ENCODE measurements at regions not wholly inside any gene's neighbourhood (a gene's known extent, or its start where the extent isn't known, plus 50 kb on each side); places are given as distances from the start of the nearest gene placed in this dataset.

DNA sequence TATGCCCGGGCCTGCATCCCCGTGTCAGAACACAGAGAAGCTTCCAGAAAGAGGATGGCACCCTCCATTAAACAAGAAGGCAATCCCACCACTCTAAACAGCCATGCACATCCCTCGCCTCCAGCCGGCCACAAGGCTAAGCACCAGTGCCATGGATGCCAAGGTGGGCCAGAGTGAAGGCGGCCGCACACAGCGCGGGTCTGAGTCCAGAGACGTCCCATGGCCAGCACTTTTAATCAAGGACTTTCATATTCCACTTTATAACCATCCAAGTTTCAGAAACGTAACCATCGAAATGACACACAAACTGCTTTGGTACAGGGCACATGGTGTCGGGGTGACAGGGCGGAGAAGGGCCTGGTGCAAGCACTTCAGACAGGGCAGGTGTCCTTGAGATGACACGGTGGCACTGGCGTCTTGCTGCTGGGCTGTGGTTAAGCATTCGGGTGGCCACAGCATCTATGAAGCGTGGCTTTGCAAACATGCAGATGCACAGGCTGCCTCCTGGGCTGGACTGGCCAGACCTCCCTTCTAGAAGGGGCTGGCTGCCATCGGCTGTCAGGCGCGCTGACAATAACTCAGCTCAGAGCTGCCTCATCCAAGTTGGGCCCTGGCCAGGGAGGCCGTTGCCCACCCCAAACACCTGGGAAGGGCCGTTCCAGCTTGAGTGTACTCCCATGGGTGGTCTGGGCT lies 117.2 kb downstream of the RFLNA start:
- no peak overlapping the region for H3K27ac ChIP-seq
- TF ChIP-seq CTCF (IDR thresholded peaks at IDR 0.05): no peak
- TF ChIP-seq ZFX (IDR thresholded peaks at IDR 0.05; ENCODE audit: borderline replicate concordance): no peak

GRCh38 chr12:124411281-124411878 lies 116.5 kb downstream of the RFLNA start:
- peak overlapping the region; percentile 86; the same call in 1 of the 2 replicates for H3K27ac ChIP-seq

GRCh38 chr12:124410354-124411175 lies 115.7 kb downstream of the RFLNA start:
- peak overlapping the region; percentile 86 for H3K27ac ChIP-seq
- no peak for TF ChIP-seq ZFX (IDR thresholded peaks at IDR 0.05; ENCODE audit: borderline replicate concordance)
- no peak for TF ChIP-seq CTCF (IDR thresholded peaks at IDR 0.05)

More at GRCh38 chr12:124411281-124411878, 116.5 kb downstream of the RFLNA start:
- TF ChIP-seq ZFX (IDR thresholded peaks at IDR 0.05; ENCODE audit: borderline replicate concordance) (no peak), CTCF (IDR thresholded peaks at IDR 0.05) (no peak)

GRCh38 chr12:124408822-124409517 lies 114.1 kb downstream of the RFLNA start:
- no peak for TF ChIP-seq CTCF (IDR thresholded peaks at IDR 0.05)
- H3K27ac ChIP-seq: peak overlapping the region; percentile 86

GRCh38 chr12:124407074-124407473 lies 112.2 kb downstream of the RFLNA start:
- H3K27ac ChIP-seq: peak overlapping the region; percentile 68
- no peak for TF ChIP-seq ZFX (IDR thresholded peaks at IDR 0.05; ENCODE audit: borderline replicate concordance)
- TF ChIP-seq CTCF (IDR thresholded peaks at IDR 0.05): peak; percentile 12; the same call in 1 of the 2 replicates

DNA sequence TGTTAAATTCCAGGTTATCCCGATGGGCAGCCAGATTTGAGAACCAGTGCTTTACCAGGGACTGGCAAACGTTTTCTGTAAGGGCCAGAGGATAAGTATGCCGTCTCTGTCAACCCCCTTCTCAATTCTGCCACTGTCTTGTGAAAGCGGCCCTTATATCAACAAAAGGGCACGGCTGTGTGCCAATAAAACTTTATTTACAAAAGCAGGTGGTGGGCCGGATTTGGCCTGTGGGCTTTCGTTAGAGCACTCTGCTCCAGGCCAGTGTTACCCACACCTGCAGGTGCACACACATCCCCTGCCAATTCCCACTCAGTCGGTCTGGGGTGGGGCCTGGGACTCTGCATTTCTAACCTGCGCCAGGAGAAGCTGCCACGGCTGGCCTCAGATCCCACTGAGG lies 111.2 kb downstream of the RFLNA start:
- H3K27ac ChIP-seq: peak overlapping the region; percentile 68
- TF ChIP-seq CTCF (IDR thresholded peaks at IDR 0.05): no peak
- TF ChIP-seq ZFX (IDR thresholded peaks at IDR 0.05; ENCODE audit: borderline replicate concordance): no peak
